Spleen (tissue), 11 donors: ENCODE measurements at regions not wholly inside any gene's neighbourhood (a gene's known extent, or its start where the extent isn't known, plus 50 kb on each side); places are given as distances from the start of the nearest gene placed in this dataset.

Source experiments
- DNase-seq: peaks from one replicate; pipeline ENCODE4 v3.0.0-alpha.2; 2020
- H3K27ac ChIP-seq, 8 donors: fragments of 200-600 bp; sonication (generic) in 7 of 8; 1 replicate in 4 of 8; 2 replicates in 4 of 8; pipeline versions ENCODE4 v1.5.0 to v1.8.0; 2016 to 2021; ENCODE audit warnings: inconsistent platforms in 4 of 8, mild to moderate bottlenecking in 4 of 8, moderate library complexity in 1 of 8
- H3K27me3 ChIP-seq, 7 donors: fragments of 200-600 bp; sonication (generic) in 6 of 7; replicated peaks in 1 of 7; 1 replicate in 4 of 7; 2 replicates in 3 of 7; pipeline versions ENCODE4 v1.5.0 to v1.8.0; 2016 to 2021; ENCODE audit warnings: inconsistent platforms in 3 of 7, mild to moderate bottlenecking in 1 of 7
- H3K36me3 ChIP-seq, 6 donors: fragments of 200-600 bp; sonication (generic) in 5 of 6; 1 replicate in 4 of 6; 2 replicates in 2 of 6; pipeline versions ENCODE4 v1.5.0 to v1.8.0; 2016 to 2021; ENCODE audit warnings: inconsistent platforms in 2 of 6
- H3K4me1 ChIP-seq, 6 donors: fragments of 200-600 bp; sonication (generic) in 5 of 6; 1 replicate in 3 of 6; 2 replicates in 3 of 6; pipeline versions ENCODE4 v1.5.0 to v1.8.0; 2016 to 2021; ENCODE audit warnings: inconsistent platforms in 3 of 6
- H3K4me3 ChIP-seq, 8 donors: fragments of 200-600 bp; sonication (generic) in 7 of 8; 1 replicate in 4 of 8; 2 replicates in 4 of 8; pipeline versions ENCODE4 v1.5.0 to v1.8.0; 2016 to 2021; ENCODE audit warnings: inconsistent platforms in 4 of 8, mild to moderate bottlenecking in 4 of 8, moderate library complexity in 2 of 8
- H3K9me3 ChIP-seq, 8 donors: fragments of 200-600 bp; sonication (generic) in 7 of 8; 1 replicate in 4 of 8; 2 replicates in 4 of 8; pipeline versions ENCODE4 v1.5.0 to v1.8.0; 2016 to 2021; ENCODE audit warnings: inconsistent platforms in 4 of 8
- POLR2A ChIP-seq, 3 donors: fragments of 450-650 bp; IDR thresholded peaks; one replicate each; pipeline ENCODE4 v1.5.1; 2017; ENCODE audit warnings: antibody characterized with exemption in 3 of 3, mild to moderate bottlenecking in 1 of 3
- POLR2AphosphoS5 ChIP-seq, 3 donors: sonication (generic); formaldehyde crosslinking; IDR thresholded peaks; one replicate each; pipeline ENCODE4 v1.5.1; 2017; ENCODE audit warnings: antibody characterized with exemption in 3 of 3
- WGBS, 5 donors: extraction: QIAGEN DNeasy Blood & Tissue Kit in 3 of 5; methylation state at CpG; one replicate each; pipeline versions ENCODE4 v1.1.5 to v1.1.7; 2013 to 2018; 5-methylcytosine and 5-hydroxymethylcytosine counted together
- intact Hi-C: fragments of 100-400 bp; cut with DNase I; formaldehyde crosslinking; loops from one replicate; pipeline ENCODE4 v1.15.0; 2023; ENCODE audit warnings: low total_unique reads
- TF ChIP-seq, protein P1 (sequence below), 11 experiments: fragments of 200-600 bp in 7 of 11; fragments of 450-650 bp in 4 of 11; sonication (generic) in 4 of 11; IDR thresholded peaks in 8 of 11; conservative IDR thresholded peaks in 3 of 11; 1 replicate in 7 of 11; 2 replicates in 4 of 11; pipeline versions ENCODE4 v1.4.0 to v1.8.0; 2016 to 2021; ENCODE audit warnings: antibody characterized with exemption in 11 of 11, inconsistent platforms in 4 of 11, mild to moderate bottlenecking in 1 of 11
- donor health status: healthy with polysubstance abuse.
- donor health status: DM: no; HTN: no; CAD: no; lungs with moderate emphysema.
- donor health status: DM: no; HTN: no; CAD: no.
- donor health status: Bipolar disorder and iron deficiency.
- donor health status: healthy.
- donor health status: DM: no; HTN: no; CAD: no.
- donor health status: DM: yes; HTN: yes; CAD: no.

DNA sequence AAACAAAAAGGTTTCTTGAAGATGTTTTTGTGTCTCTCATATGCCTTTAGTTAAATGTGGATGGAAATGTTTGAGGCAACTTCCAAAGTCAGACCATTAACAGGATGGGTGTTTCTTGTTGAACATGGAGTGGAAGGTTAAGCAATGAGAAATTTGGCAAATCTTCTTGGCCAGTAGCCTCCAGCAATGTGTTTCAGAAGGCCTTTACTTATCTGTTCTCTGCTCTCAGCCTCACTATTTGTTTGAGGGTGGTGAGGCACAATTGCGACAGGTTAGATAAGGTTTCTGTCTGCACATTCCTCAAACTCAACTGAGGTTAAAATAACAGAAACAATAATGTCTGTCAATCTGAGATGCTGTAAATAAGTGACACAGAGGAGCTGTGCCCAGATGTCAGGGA is 1019.0 kb downstream of the DIAPH3 start:
- WGBS, 5 donors, result 77 to 98% (median 96%) methylated on average over 1 of the region's 1 CpG
- intact Hi-C loops, result no loop called here
- H3K36me3 ChIP-seq, result no peaks in the 10 kb centered on the region
- TF ChIP-seq POLR2A (IDR thresholded peaks at IDR 0.05), result no peak
- TF ChIP-seq, protein P1, sequence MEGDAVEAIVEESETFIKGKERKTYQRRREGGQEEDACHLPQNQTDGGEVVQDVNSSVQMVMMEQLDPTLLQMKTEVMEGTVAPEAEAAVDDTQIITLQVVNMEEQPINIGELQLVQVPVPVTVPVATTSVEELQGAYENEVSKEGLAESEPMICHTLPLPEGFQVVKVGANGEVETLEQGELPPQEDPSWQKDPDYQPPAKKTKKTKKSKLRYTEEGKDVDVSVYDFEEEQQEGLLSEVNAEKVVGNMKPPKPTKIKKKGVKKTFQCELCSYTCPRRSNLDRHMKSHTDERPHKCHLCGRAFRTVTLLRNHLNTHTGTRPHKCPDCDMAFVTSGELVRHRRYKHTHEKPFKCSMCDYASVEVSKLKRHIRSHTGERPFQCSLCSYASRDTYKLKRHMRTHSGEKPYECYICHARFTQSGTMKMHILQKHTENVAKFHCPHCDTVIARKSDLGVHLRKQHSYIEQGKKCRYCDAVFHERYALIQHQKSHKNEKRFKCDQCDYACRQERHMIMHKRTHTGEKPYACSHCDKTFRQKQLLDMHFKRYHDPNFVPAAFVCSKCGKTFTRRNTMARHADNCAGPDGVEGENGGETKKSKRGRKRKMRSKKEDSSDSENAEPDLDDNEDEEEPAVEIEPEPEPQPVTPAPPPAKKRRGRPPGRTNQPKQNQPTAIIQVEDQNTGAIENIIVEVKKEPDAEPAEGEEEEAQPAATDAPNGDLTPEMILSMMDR (IDR thresholded peaks at IDR 0.05 in 8 of 11, conservative IDR thresholded peaks at IDR 0.05 in 3 of 11), result no peak
- TF ChIP-seq POLR2AphosphoS5 (IDR thresholded peaks at IDR 0.05), result no peak
- DNase-seq, result no peak
- no peak overlapping the region for H3K4me3 ChIP-seq
- no peaks in the 10 kb centered on the region for H3K27me3 ChIP-seq
- no peak overlapping the region for H3K27ac ChIP-seq
- H3K9me3 ChIP-seq, result peaks cover 0 to 6% (median 0%) of the 10 kb centered on the region in 8 donors
- H3K4me1 ChIP-seq, result no peaks in the 10 kb centered on the region

DNA sequence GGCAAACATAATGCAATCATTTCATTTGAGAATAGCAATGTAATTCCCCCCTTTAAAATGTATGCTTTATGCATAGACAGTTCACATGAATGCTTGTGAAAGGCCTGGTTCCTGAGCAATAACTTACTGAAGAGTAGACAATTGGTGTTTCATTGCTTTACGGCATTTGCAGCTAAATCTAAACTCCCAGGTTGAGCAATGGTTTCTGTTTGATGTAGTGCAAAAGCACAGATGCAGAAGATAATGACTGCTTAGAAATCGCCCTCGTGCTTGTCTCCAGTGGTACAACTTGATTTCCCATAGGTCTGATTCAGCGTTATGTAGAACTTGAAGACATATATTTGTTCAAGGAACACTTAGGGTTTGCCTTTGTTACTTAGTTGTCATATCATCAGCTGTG is 1018.3 kb downstream of the DIAPH3 start:
- Histone ChIP-seq H3K9me3 (peaks cover 0 to 6% (median 0%) of the 10 kb centered on the region in 8 donors), H3K36me3 (no peaks in the 10 kb centered on the region), H3K27ac (no peak overlapping the region), H3K4me3 (no peak overlapping the region), H3K27me3 (no peaks in the 10 kb centered on the region), H3K4me1 (no peaks in the 10 kb centered on the region)
- intact Hi-C loops, result no loop called here
- DNase-seq, result no peak
- TF ChIP-seq, protein P1 (IDR thresholded peaks at IDR 0.05 in 8 of 11, conservative IDR thresholded peaks at IDR 0.05 in 3 of 11), result no peak
- TF ChIP-seq POLR2A (IDR thresholded peaks at IDR 0.05) (no peak), POLR2AphosphoS5 (IDR thresholded peaks at IDR 0.05) (no peak)
- 80 to 97% (median 84%) methylated on average over 4 of the region's 4 CpGs for WGBS, 5 donors

DNA sequence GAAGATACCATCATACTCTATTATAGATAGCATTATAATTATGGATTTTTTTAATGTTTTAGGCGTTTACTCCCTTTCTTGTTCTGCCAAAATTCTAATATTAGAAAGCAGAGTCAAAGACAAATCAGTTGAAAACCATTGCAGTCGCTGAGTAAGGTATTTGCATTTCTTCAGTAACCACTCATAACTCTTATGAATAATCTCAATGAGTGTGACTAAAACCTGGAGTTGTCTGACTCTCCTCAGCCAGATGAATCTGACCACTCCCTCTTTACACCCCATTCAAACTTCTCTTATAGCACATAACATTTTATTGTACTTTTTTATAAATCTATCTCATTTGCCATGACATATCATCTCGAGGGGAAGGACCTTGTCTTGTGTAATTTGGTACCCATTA is 1006.5 kb downstream of the DIAPH3 start:
- Histone ChIP-seq H3K9me3 (peaks cover 0 to 21% (median 8%) of the 10 kb centered on the region in 8 donors), H3K4me1 (no peaks in the 10 kb centered on the region), H3K4me3 (no peak overlapping the region), H3K36me3 (no peaks in the 10 kb centered on the region), H3K27me3 (no peaks in the 10 kb centered on the region), H3K27ac (no peak overlapping the region)
- intact Hi-C loops, result no loop called here
- no peak for DNase-seq
- no peak for TF ChIP-seq POLR2A (IDR thresholded peaks at IDR 0.05)
- 64 to 83% (median 68%) methylated on average over 3 of the region's 3 CpGs for WGBS, 5 donors

DNA sequence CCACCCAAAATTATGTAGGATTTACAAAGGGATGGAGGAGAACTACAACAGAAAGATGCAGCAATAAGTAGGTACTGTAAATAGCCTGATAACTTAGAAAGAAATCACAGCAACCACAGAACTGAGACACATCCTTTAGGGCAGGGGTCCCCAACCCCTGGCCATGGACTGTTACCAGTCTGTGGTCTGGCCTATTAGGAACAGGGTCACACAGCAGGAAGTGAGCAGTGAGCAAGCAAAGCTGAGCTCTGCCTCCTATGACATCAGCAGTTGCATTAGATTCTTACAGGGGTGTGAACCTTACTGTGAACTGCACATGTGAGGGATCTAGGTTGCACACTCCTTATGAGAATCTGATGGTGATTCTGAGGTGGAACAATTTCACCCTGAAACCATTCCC is 997.6 kb downstream of the DIAPH3 start:
- TF ChIP-seq POLR2AphosphoS5 (IDR thresholded peaks at IDR 0.05) (no peak), POLR2A (IDR thresholded peaks at IDR 0.05) (no peak)
- TF ChIP-seq, protein P1 (IDR thresholded peaks at IDR 0.05 in 8 of 11, conservative IDR thresholded peaks at IDR 0.05 in 3 of 11), result no peak
- no peaks in the 10 kb centered on the region for H3K4me1 ChIP-seq

DNA sequence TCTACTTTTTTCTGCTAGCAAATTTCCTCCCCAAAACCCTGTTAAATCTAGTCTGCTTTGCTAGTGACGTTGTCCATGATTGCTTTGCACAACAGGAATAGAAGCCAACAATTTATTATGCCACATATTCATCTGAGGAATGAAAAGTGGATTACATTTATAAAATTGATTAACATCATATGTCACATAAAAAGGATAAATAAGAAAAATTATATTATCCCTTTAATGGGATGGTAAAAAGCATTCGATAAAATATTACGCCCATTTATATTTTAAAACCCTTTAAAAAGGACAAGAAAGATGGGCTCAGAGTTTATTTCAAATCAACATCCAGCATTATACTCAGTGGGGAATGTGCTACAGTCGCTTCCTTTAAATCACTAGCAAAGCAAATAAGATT is 991.7 kb downstream of the DIAPH3 start:
- TF ChIP-seq POLR2AphosphoS5 (IDR thresholded peaks at IDR 0.05), result no peak
- no peak for TF ChIP-seq POLR2A (IDR thresholded peaks at IDR 0.05)
- TF ChIP-seq, protein P1 (IDR thresholded peaks at IDR 0.05 in 8 of 11, conservative IDR thresholded peaks at IDR 0.05 in 3 of 11), result no peak
- Histone ChIP-seq H3K27me3 (no peaks in the 10 kb centered on the region), H3K4me1 (no peaks in the 10 kb centered on the region), H3K36me3 (no peaks in the 10 kb centered on the region), H3K4me3 (no peak overlapping the region), H3K27ac (no peak overlapping the region), H3K9me3 (peaks cover 0 to 2% (median 0%) of the 10 kb centered on the region in 8 donors)
- 55 to 71% (median 58%) methylated on average over 4 of the region's 4 CpGs for WGBS, 5 donors
- intact Hi-C loops, result no loop called here
- no peak for DNase-seq

More for the DNA sequence above, 997.6 kb downstream of the DIAPH3 start:
- H3K36me3 ChIP-seq, result no peaks in the 10 kb centered on the region
- H3K27ac ChIP-seq, result no peak overlapping the region
- no peak overlapping the region for H3K4me3 ChIP-seq
- H3K27me3 ChIP-seq, result no peaks in the 10 kb centered on the region
- intact Hi-C loops, result no loop called here
- peaks cover 0 to 20% (median 0%) of the 10 kb centered on the region in 8 donors for H3K9me3 ChIP-seq
- no peak for DNase-seq
